ENCODE measurements at regions not wholly inside any gene's neighbourhood (a gene's known extent, or its start where the extent isn't known, plus 50 kb on each side); places are given as distances from the start of the nearest gene placed in this dataset.
"Not testable (repeated sequence)": the region's sequence is repeated elsewhere in the genome, so short reads cannot be mapped to it uniquely, and the experiment has no call there.

DNA sequence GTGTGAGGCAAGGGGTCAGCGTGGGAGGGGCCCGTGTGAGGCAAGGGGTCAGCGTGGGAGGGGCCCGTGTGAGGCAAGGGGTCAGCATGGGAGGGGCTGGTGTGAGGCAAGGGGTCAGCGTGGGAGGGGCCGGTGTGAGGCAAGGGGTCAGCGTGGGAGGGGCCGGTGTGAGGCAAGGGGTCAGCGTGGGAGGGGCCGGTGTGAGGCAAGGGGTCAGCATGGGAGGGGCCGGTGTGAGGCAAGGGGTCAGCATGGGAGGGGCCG lies 119.2 kb downstream of the SEPTIN14 start:
- FAIRE-seq, result peak; percentile 53
- DNase-seq (ENCODE audit: low spot score), result not testable (repeated sequence)

DNA sequence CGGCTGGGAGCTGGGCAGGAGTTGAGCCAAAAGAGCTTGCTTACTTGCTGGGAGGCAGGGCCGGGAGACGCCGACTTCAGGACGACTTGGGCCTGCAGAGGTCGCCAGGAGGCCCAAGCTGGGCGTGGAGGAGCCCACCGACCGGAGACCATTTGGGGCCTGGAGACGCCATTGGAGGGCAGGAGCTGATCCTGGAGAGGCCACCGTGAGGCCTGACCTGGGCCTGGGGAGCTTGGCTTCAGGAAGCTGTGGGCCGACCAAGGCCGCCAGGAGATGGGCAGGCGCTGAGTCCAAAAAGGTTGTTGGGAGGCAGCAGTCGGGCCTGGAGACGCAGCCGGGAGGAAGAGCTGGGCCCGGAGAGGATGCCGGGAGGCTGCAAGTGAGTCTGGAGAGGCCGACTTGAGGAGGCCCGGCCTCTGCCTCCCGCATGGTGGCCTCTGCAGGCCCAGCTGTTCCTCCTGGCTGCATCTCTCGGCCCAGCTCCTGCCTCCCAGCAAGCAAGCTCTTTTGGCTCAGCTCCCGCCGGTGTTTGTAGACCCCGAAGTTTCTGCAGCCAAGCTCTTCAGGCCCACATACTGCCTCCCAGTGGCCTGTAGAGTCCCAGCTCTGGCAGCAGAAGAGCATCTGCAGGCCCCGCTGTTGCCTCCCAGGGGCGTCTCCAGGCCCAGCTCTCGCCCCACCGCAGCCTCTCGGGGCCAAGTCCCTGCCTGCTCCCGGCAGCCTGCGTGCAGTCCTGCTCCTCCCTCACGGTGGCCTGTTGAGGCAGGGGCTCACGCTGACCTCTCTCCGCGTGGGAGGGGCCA lies 119.7 kb downstream of the SEPTIN14 start:
- DNase-seq (ENCODE audit: low spot score); FAIRE-seq: not testable (repeated sequence)

DNA sequence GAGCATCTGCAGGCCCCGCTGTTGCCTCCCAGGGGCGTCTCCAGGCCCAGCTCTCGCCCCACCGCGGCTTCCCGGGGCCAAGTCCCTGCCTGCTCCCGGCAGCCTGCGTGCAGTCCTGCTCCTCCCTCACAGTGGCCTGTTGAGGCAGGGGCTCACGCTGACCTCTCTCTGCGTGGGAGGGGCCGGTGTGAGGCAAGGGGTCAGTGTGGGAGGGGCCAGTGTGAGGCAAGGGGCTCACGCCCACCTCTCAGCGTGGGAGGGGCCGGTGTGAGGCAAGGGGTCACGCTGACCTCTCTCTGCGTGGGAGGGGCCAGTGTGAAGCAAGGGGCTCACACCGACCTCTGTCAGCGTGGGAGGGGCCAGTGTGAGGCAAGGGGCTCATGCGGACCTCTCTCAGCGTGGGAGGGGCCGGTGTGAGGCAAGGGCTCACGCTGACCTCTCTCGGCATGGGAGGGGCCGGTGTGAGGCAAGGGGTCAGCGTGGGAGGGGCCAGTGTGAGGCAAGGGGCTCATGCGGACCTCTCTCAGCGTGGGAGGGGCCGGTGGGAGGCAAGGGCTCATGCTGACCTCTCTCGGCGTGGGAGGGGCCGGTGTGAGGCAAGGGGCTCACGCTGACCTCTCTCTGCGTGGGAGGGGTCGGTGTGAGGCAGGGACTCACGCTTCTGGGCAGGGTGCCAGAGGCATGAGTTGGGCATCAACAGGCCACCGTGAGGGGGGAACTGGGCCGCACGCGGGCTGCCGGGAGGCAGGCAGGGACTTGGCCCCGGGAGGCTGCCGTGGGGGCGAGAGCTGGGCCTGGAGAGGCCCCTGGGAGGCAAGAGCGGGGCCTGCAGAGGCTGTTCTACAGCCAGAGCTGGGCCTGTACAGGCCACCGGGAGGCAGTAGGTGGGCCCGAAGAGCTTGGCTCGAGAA lies 120.6 kb downstream of the SEPTIN14 start:
- not testable (repeated sequence) for DNase-seq (ENCODE audit: low spot score); FAIRE-seq

DNA sequence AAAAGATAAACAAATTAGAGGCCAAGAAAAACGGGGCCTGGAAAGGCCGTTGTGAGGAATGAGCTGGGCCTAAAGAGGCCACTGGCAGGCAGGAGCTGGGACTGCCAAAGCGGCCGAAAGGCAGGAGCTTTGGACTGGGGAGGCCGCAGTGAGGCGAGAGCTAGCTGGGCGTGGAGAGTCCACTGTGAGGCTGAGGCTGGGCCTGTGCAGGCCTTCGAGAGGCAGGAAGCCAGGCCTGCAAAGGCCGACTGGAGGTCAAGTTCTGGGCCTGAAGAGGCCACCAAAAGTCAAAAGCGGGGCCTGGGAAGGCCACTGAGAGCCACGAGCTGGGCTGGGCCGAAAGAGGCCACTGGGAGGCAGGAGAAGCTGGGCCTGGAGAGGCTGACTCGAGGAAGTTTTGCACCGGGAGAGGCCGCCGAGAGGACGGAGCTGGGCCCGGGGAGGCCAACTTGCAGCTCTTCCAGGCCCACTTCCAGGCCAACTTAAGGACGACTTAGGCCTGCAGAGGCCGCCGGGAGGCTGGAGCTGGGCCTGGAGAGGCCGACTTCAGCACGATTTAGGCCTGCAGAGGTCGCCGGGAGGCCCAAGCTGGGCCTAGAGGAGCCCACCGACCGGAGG lies 121.8 kb downstream of the SEPTIN14 start:
- not testable (repeated sequence) for DNase-seq (ENCODE audit: low spot score); FAIRE-seq

DNA sequence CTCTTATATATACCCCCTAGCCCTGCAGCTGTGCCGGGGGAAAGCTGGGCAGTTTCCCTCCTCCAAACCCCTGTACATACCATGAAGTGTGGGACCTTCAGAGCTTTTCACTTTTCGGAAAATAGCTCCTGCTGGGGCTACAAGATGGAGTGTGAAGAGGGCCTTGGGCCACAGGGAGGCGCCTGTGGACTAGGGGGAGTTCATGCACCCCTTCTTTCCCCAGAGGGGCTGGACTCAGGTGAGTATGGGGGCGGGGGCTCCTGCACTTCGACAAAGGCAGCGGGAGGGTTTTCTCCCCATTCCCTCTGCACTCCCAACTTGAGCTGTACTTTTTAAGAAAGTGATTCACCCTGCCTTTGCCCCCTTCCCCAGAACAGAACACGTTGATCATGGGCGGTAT lies 122.5 kb downstream of the SEPTIN14 start:
- FAIRE-seq, result not testable (repeated sequence)

DNA sequence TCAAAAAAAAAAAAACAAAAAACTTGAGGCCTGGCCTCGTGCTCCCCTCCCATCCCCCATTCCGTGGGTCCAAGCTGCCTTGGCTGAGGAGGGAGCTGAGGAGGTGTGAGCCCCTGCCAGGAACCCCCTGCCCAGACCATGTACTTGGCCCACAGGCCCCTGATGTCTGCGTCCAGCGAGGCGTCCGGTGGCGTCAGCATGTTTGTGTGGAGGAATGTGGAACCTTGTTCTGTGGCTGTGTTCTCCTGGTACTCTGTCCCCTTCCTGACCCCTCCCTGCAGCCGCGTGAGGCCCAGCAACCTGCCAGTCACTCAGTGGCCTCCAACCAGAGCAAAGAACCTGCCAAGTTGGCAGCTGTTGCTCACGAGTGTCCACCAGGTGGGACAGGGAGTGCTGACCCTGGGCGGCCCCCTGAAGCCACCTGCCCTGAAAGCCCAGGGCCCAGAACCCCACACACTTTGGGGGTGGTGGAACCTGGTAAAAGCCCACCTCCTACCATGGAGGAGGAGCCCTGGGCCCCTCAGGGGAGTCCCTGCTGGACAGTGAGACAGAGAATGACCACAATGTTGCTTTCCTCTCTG lies 125.8 kb downstream of the SEPTIN14 start:
- not testable (repeated sequence) for FAIRE-seq

More for the DNA sequence above, 122.5 kb downstream of the SEPTIN14 start:
- not testable (repeated sequence) for DNase-seq (ENCODE audit: low spot score)

DNA sequence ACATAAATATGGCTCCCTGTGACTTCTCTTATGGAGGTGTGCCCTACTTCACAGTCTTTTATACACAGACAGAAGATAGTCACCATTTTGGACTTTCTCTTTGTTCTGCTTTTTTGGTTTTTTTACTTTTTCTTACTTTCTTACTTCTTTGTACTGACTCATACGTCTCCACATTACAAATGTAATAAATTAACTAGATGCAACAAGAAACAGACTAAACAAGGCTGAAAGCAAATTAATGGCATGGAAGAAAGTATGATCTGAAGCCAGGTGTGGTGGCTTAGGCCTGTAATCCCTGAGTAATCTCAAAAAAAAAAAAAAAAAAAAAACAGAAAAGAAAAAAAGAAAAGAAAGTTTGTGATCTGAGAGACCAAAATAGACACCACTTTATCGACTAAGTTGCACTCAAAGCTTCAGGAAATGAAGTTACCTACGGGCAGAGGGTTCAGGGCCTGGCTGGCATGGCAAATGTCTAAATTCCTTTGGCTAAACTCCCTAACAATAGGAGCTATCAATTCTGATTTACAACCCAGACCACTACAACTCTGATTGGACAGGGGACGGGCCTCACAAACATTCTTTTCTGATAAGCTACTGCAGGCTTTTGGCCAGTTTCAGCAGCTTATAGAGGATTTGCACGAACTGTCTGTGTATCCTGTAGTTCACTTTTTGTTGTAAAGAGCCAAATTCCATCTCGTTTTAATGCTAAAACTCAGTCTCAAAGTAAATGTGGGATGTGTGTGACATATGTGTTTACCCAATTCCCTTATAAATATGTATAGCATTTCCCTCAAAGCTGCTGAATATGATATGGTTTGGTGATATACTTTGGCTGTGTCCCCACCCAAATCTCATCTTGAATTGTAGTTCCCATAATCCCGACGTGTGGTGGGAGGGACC lies 129.1 kb downstream of the SEPTIN14 start:
- DNase-seq (ENCODE audit: low spot score) (no peak), FAIRE-seq (no peak)

More for the DNA sequence above, 125.8 kb downstream of the SEPTIN14 start:
- DNase-seq (ENCODE audit: low spot score), result not testable (repeated sequence)

DNA sequence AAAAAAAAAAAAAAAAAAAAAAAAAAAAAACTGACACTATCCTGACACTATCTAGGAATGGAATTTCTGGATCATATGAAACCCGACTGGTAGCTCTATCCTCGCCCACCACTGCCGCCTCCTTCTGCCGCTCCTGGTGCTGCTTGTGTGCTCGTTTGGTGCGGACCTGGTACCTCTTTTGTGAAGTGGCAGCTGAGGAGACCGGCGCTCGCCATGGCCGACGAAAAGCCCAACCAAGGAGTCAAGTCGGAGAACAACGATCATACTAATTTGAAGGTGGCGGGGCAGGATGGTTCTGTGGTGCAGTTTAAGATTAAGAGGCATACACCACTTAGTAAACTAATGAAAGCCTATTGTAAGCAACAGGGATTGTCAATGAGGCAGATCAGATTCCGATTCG lies 130.6 kb downstream of the SEPTIN14 start:
- DNase-seq (ENCODE audit: low spot score) (no peak), FAIRE-seq (no peak)

DNA sequence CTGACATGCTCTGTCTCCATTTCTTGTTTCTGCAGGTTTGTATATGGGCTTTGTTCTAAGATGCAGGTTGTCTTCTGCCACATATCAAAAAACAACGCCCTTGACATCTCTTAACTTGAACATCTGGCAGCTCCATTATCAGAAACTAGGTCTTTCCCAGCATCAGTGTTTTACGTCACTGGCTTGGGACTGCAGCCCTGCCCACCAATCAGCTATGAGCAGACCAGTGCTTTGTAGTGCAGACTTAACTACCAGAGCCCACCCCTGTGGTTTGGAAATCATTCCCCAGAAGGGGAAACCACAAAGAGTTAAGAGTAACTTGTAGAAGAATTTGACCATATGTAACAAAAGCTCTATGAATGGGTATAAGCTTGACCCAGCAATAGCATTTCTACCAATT lies 132.4 kb downstream of the SEPTIN14 start:
- FAIRE-seq (no peak), DNase-seq (ENCODE audit: low spot score) (no peak)

DNA sequence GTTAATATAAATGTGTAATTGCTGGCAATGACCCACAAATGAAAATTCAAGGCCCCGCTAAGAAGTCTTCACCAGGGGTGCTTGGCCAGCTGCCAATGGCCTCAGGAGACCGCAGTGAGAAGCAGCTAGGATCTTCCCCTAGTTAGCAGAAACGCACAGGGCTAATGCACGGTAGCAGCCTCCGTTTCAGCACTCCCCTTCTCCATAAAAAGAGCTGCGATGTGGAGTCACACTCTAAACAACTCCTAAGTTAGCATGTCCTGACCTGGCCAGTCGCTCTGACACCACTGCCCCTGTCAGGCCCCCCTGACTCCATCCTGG lies 139.0 kb downstream of the SEPTIN14 start:
- FAIRE-seq, result no peak
- no peak for DNase-seq (ENCODE audit: low spot score)

DNA sequence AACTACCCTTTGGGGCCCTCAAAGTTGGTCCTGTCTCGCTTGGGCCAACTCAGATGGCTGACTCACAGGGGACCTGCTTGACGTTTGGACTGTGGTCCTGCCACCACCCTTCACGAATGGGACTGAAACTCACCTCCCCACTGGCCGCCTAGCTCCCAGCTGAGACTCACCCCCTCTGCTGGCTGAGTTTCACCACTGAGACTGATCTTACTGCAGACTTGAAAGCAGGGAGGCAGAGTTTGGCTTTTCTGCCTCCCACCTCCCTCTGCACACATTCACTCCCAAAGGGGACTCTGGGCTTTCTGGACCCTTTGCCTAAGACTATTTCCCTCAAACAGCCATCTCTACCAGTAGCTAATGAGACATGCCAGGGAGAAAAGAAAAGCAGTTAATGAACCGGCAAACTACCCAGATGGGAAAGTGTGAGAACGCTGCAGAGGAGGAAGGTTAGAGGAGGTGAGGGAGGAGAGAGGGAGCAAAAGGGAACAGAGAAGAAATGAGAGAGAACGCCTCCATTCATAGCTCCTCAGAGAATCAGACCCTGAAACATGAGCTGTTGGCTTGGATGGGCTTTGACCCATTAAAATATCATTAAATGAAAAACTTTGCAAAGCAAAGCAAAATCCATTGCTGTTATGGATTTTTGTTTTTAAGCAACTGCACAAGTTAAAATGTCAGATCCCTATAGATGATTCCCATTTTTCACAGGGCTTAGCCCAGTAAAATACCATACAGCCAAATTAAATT lies 139.5 kb downstream of the SEPTIN14 start:
- FAIRE-seq, result peak; percentile 77
- DNase-seq (ENCODE audit: low spot score), result not testable (repeated sequence)

DNA sequence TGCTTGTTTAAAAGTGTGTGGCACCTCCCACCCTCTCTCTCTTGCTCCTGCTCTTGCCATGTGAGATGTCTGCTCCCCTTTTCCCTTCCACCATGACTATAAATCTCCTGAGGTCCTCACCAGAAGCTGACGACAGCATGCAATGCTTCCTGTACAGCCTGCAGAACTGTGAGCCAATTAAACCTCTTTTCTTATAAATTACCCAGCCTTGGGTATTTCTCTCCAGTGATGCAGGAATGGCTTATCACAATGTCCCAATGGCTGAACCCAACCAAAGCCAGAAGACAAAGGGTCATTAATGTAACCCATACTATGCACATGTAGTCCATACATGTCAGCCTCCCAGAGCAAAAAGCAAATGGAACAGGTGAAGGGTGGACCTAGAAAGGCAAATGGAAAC lies 141.5 kb downstream of the SEPTIN14 start:
- not testable (repeated sequence) for DNase-seq (ENCODE audit: low spot score); FAIRE-seq

DNA sequence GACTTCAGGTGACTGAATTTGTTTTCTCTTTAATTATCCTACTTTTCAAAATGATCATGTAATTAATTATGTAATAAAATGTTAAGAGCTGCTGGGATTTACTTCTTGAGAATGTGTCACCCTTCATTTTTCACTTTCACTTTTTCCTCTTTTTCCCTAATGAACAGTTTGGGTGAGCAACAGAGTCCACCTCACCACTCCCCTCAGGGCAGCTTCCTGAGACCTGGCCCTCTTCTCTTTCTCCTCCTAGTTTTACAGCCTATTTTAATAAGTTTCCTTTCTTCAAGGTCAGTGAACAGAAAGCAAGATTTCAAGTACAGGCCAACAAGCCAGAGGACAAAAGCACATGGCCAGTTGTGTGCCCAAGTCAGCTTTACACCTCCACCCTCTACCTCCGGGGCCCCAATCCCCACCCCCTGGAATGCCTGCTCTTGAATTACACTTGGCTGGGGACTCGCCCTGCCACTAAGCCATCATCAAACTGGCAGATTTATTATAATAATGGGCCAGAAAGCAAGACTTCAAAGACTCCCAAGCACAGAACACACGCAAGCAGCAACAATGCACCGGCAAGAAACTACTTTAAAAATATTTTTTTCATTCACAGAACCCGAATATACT lies 143.1 kb upstream of the VOPP1 start:
- not testable (repeated sequence) for FAIRE-seq; DNase-seq (ENCODE audit: low spot score)

DNA sequence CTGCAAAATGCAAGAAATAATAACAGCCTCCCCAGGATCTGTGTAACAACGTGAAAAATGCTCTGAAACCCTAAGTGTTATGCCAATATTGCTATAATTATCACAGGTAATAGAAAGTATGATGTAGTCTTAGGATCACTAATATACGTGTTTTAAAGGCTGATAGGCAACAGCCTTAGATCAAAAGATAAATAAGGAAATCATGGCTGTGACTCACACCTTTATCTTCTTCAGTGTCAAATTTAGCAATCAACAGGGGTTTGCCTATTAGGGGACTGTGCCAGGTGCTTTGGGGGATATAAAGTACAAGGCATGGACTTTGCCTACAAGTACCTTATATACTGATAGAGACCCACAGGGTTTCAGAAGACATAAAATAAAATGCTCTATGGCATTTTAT lies 142.1 kb upstream of the VOPP1 start:
- not testable (repeated sequence) for DNase-seq (ENCODE audit: low spot score); FAIRE-seq

DNA sequence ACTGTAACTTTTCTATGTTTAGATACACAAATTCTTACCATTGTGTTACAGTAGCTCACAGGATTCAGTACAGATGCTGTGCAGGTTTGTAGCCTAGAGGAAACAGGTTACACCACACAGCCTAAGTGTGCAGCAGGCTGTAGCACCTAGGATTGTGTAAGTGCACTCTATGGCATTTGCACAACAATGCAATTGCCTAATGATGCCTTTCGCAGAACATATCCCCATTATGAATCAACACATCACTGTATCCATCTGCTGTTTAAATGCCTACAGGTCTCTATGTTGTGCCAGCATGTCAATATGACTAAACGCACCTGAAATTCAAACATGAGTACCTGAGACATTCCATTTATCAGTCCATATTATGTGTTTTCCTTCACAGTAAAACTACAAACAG lies 138.0 kb upstream of the VOPP1 start:
- DNase-seq (ENCODE audit: low spot score), result not testable (repeated sequence)
- peak; percentile 58 for FAIRE-seq

DNA sequence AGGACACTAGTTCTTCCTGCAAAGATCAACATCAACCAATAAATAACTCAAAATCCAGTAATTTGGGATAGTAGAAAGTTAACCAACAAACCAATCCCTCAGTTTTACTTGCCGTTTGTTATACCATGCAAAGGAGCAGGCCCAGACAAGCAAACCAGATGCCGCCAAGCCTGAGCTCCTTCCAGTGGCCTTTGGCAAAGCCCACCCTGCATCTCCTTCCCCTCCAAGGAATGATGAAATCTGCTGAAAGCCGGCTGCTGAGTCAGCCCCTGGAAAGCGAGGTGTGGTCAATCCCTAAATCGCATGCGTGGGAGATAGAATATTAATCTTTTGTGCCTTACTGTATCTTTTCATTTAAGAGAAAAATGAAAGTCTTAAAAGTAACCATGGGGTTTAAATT lies 135.7 kb upstream of the VOPP1 start:
- not testable (repeated sequence) for FAIRE-seq; DNase-seq (ENCODE audit: low spot score)

DNA sequence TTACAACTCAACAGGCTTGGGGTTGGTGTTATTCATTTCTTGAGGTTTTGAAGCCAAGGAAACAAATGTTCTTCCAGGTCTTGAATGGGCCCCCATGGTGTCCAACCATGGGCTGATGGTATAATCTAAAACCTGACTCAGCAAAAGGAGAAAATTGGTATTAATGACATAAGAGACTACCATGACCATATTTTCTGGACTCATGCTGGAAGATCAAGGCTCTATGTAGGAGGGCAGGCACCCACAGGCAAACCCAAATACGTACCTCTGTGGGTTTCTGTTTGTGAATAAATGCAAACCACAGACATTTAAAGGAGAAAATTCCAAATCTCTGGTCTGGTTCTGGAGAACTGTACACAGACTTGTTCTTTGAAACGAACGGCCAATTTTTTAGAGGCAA lies 135.1 kb upstream of the VOPP1 start:
- not testable (repeated sequence) for FAIRE-seq; DNase-seq (ENCODE audit: low spot score)

DNA sequence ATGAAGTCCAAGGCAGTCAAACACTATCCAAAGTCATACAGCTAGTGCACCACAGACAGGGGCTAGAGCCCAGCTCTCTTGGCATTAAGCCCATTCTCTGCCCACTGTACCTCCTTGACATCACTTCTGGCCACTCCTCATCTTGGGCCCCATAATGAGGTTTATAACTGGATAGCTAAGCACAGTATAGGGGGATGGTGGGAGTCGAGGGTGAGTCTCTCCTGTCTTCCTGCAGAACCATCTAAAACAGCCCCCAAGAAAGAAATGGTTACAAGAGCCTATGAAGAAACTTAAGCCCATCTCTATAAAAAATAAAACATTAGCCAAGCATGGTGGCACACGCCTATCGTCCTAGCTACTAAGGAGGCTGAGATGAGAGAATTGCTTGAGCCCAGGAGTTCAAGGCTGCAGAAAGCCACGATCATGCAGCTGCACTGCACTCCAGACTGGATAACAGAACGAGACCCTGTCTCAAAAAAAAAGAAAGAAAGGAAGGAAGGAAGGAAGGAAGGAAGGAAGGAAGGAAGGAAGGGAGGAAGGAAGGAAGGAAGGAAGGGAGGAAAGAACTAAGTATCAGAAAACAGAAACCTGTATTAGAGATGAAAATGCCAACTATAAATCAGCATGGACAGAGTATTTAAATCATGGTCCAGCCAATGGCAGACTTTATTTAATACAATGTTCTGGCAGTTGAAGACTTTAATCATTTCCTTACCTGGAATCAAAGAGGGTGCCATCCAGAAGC lies 134.3 kb upstream of the VOPP1 start:
- DNase-seq (ENCODE audit: low spot score), result not testable (repeated sequence)
- FAIRE-seq, result peak; percentile 77

Data from urothelium cell line (cell line).